Motor neuron (in vitro differentiated cells): ENCODE measurements at regions not wholly inside any gene's neighbourhood (a gene's known extent, or its start where the extent isn't known, plus 50 kb on each side); places are given as distances from the start of the nearest gene placed in this dataset.
A peak's percentile ranks its signal among the peaks of the same experiment; 100 is the strongest.

Experiments
- ATAC-seq, 8 experiments: fragments of 200-7000 bp; cut with Tn5 transposase; replicated peaks in 6 of 8; 2 replicates each; pipeline ENCODE4 v1.8.0; 2021; ENCODE audit warnings: mild to moderate bottlenecking in 8 of 8, moderate library complexity in 8 of 8
- H3K27ac ChIP-seq, 2 donors: fragments of 250-450 bp; sonication (Bioruptor Pico); 2 replicates each; pipeline ENCODE4 v1.9.0; 2021; ENCODE audit warnings: antibody characterized with exemption in 2 of 2, mild to moderate bottlenecking in 2 of 2, moderate library complexity in 1 of 2
- H3K4me1 ChIP-seq, 2 donors: fragments of 250-450 bp; sonication (Bioruptor Pico); replicated peaks in 1 of 2; 2 replicates each; pipeline ENCODE4 v1.6.1; 2021; ENCODE audit warnings: antibody characterized with exemption in 2 of 2, mild to moderate bottlenecking in 2 of 2, moderate library complexity in 1 of 2
- H3K4me3 ChIP-seq, 5 donors: fragments of 250-450 bp; sonication (Bioruptor Pico); 2 replicates each; pipeline ENCODE4 v1.9.0; 2021; ENCODE audit warnings: antibody characterized with exemption in 5 of 5, mild to moderate bottlenecking in 5 of 5, moderate library complexity in 4 of 5
- WGBS, 10 experiments: fragments of 450-650 bp; shearing (Covaris generic); methylation state at CpG; one replicate each; pipeline ENCODE4 v1.0.0; 2022; 5-methylcytosine and 5-hydroxymethylcytosine counted together
- in situ Hi-C, 9 experiments: fragments of 400-800 bp; cut with MboI; loops; one replicate each; pipeline ENCODE4 v1.15.0; 2021; ENCODE audit warnings: low sequenced_read_pairs in 9 of 9, low pct_unique_long_range_greater_than_20kb in 2 of 9; ENCODE audit not compliant: unreplicated experiment in 9 of 9

GRCh38 chr12:17511369-17511768, 578.6 kb downstream of the RERGL start:
- no peak for ATAC-seq
- Histone ChIP-seq H3K27ac (no peak overlapping the region), H3K4me3 (no peak overlapping the region), H3K4me1 (peaks cover 0 to 10% of the 10 kb centered on the region in 2 donors)
- 0 to 100% (median 80%) methylated on average over 1 of the region's 1 CpG; no CpG with 5 or more reads in 3 of the 10 experiments for WGBS, 10 experiments
- in situ Hi-C loops = no loop called here

GRCh38 chr12:17507336-17507735, 582.7 kb downstream of the RERGL start:
- WGBS, 10 experiments = 0 to 83% (median 23%) methylated on average over 2 to 5 of the region's 5 CpGs; no CpG with 5 or more reads in 3 of the 10 experiments
- no peak overlapping the region for H3K4me3 ChIP-seq
- no peak overlapping the region for H3K27ac ChIP-seq
- H3K4me1 ChIP-seq = peaks cover 0 to 16% of the 10 kb centered on the region in 2 donors
- ATAC-seq = no peak
- in situ Hi-C loops = no loop called here

DNA sequence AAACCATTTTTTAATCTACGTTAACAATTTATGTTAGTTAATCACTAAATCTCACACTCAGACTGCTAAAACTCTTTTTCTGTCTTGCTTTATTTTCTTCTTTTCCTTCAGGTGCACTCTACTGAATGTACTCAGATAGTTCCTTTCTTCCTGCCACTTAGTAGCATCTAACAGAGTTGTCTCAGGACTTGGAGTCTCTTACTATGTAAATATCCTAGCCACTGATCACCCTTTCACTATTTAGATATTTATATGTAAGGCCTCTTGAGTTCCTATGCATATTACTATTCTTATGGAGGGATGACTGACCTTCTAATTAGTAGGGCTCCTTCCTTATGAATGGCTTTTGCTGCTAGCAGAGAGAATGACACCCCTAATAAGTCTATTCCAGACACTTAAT, 586.3 kb downstream of the RERGL start:
- Histone ChIP-seq H3K4me1 (peaks cover 0 to 16% of the 10 kb centered on the region in 2 donors), H3K27ac (no peak overlapping the region), H3K4me3 (no peak overlapping the region)
- ATAC-seq = no peak
- in situ Hi-C loops = no loop called here
- 22 to 100% (median 96%) methylated on average over 1 of the region's 1 CpG; no CpG with 5 or more reads in 2 of the 10 experiments for WGBS, 10 experiments

- ATAC-seq = no peak
- H3K4me1 ChIP-seq = no peaks in the 10 kb centered on the region
- H3K27ac ChIP-seq = no peak overlapping the region
- no peak overlapping the region for H3K4me3 ChIP-seq
- WGBS, 10 experiments = 0 to 82% (median 70%) methylated on average over 1 to 3 of the region's 4 CpGs; no CpG with 5 or more reads in 2 of the 10 experiments
- in situ Hi-C loops = no loop called here
These were observed 600.5 kb downstream of the RERGL start for GRCh38 chr12:17489452-17489851.

DNA sequence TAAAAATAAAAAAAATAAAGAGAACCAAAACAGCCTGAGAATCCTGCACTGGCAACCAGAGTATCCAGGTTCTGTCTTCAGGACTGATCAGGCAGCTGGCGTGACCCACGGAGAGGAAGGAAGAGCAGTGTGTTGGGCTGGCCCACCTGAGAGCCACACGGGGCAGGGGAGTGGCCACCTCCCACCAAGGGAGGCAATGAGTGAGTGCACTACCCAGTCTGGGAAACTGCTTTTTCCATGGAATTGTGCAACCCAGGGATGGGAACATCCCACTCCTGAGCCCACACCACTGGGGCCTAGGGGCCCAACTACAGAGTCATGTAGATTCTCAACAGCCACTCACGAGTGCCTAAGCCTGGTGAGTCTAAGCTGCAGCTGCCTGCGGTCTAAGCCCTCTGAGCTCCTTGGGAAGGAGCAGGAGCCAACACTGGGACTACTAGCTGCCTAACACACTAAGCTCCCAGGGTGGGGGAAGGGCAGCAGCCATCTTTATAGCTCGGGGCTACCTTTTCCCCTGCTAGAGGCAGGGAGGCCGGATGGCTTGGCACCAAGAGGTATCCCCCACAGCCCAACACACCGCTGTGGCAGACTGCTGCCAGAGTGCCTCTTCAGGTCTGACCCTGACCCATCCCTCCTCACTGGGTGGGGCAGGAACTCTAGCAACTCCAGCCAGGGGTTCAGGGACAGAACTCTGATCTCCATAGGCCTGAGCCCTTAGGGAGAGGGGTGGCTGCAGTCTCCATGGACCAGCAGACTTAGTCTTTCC, 610.9 kb downstream of the RERGL start:
- in situ Hi-C loops = no loop called here
- 18 to 100% (median 72%) methylated on average over 1 to 2 of the region's 8 CpGs; no CpG with 5 or more reads in 5 of the 10 experiments for WGBS, 10 experiments
- Histone ChIP-seq H3K4me3 (no peak overlapping the region), H3K4me1 (no peaks in the 10 kb centered on the region), H3K27ac (no peak overlapping the region)
- ATAC-seq = no peak

- in situ Hi-C loops = no loop called here
- ATAC-seq = no peak
- Histone ChIP-seq H3K4me3 (no peak overlapping the region), H3K27ac (no peak overlapping the region), H3K4me1 (no peaks in the 10 kb centered on the region)
- WGBS, 10 experiments = 0 to 100% (median 98%) methylated on average over 1 to 11 of the region's 12 CpGs; no CpG with 5 or more reads in 4 of the 10 experiments
These were observed 619.5 kb downstream of the RERGL start for GRCh38 chr12:17470460-17470859.

GRCh38 chr12:17459214-17459613, 630.8 kb downstream of the RERGL start:
- in situ Hi-C loops = no loop called here
- WGBS, 10 experiments = 0 to 100% (median 75%) methylated on average over 1 to 2 of the region's 2 CpGs; no CpG with 5 or more reads in 1 of the 10 experiments
- H3K4me1 ChIP-seq = no peaks in the 10 kb centered on the region
- no peak overlapping the region for H3K27ac ChIP-seq
- no peak for ATAC-seq
- H3K4me3 ChIP-seq = no peak overlapping the region

DNA sequence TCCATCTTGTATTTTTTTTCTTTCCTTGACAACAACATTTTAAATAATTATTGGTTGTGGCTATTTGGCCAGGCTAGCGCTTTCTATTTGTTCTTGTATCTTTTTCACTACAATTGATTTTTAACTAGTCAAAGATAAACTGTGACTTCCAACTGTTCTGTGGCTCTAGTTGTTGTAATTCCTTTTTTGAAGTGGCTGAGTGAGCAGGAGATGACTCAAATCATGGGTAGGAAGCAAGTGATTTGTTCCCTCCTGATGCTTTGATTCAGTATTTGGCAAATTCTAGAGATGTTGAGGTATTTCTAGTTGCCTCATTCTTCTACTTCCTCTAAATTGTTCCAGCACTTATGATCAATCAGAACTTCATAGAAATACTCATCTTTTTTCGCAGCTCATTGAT, 633.5 kb downstream of the RERGL start:
- Histone ChIP-seq H3K4me3 (no peak overlapping the region), H3K27ac (no peak overlapping the region), H3K4me1 (no peaks in the 10 kb centered on the region)
- WGBS, 10 experiments = 0 to 100% (median 93%) methylated on average over 1 to 2 of the region's 2 CpGs
- in situ Hi-C loops = no loop called here
- no peak for ATAC-seq

DNA sequence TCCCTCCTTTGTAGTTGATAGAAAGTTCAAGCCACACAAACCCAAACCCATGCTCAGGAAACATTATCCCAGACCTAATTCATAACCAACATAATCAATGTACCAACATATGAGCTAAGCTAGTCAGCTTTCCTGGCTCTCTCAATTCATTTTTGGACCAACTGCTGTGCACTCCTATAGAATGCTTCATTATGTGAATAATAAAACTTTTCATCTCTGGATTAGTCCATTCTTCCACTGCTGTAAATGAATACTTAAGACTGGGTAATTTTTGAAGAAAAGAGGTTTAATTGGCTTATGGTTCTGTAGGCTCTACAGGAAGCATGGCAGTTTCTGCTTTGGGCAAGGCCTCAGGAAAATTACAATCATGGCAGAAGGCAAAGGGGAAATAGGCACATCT, 651.9 kb downstream of the RERGL start:
- ATAC-seq = no peak
- in situ Hi-C loops = no loop called here
- Histone ChIP-seq H3K27ac (no peak overlapping the region), H3K4me3 (no peak overlapping the region), H3K4me1 (no peaks in the 10 kb centered on the region)

DNA sequence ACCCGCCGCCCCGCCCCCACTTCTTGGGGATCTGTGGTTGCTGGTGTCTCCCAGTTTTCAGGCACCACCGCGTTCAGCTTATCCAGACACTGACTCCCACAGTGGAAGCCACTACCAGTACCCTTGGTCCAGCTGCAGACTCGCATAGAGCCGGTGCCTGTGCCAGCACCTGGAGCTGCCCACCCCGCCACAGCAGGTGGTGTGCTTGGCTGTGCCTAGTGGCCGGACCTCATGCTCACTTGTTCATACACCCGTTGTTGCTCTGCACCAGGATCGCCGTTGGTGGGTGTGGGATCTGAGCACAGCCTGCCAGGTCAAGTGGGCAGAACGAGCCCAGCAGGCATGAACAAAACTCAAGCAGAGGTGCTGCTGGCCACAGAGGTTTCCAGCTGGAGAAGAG, 673.2 kb downstream of the RERGL start:
- H3K4me3 ChIP-seq = no peak overlapping the region
- WGBS, 10 experiments = 84 to 97% (median 89%) methylated on average over 3 to 6 of the region's 13 CpGs; no CpG with 5 or more reads in 6 of the 10 experiments
- in situ Hi-C loops = no loop called here
- no peak for ATAC-seq
- H3K4me1 ChIP-seq = no peaks in the 10 kb centered on the region
- no peak overlapping the region for H3K27ac ChIP-seq

DNA sequence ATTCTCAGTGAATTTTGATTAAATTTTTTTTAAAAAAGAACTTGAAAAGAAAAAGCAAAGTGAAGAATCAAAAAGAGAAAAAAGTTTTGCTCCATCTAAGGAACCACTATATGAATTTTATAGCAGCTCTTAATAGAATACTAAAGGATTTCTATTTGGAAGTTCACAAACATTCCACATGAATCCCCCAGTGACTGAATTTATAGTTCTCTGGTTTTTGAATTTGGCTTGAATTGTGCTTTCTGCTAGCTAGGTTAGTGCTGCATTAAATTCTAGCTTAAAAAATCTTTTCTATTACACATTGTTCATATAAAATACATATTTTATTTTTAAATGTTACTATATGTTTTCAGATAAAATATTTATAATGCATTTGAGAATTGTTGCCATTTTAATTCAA, 675.4 kb downstream of the RERGL start:
- H3K4me1 ChIP-seq = no peaks in the 10 kb centered on the region
- no peak for ATAC-seq
- H3K27ac ChIP-seq = no peak overlapping the region
- H3K4me3 ChIP-seq = no peak overlapping the region
- in situ Hi-C loops = no loop called here

- H3K4me3 ChIP-seq = no peak overlapping the region
- no peak for ATAC-seq
- 32 to 100% (median 72%) methylated on average over 2 to 5 of the region's 5 CpGs; no CpG with 5 or more reads in 4 of the 10 experiments for WGBS, 10 experiments
- no peaks in the 10 kb centered on the region for H3K4me1 ChIP-seq
- H3K27ac ChIP-seq = no peak overlapping the region
- in situ Hi-C loops = no loop called here
These were observed 678.3 kb downstream of the RERGL start for GRCh38 chr12:17411662-17412061.

- H3K4me1 ChIP-seq = no peaks in the 10 kb centered on the region
- WGBS, 10 experiments = 8 to 100% (median 70%) methylated on average over 1 to 4 of the region's 4 CpGs
- in situ Hi-C loops = no loop called here
- H3K4me3 ChIP-seq = no peak overlapping the region
- H3K27ac ChIP-seq = no peak overlapping the region
- ATAC-seq = peak in 3 of 8 experiments; percentile 32 to 61 (median 52)
These were observed 701.3 kb downstream of the RERGL start for GRCh38 chr12:17388679-17389078.

DNA sequence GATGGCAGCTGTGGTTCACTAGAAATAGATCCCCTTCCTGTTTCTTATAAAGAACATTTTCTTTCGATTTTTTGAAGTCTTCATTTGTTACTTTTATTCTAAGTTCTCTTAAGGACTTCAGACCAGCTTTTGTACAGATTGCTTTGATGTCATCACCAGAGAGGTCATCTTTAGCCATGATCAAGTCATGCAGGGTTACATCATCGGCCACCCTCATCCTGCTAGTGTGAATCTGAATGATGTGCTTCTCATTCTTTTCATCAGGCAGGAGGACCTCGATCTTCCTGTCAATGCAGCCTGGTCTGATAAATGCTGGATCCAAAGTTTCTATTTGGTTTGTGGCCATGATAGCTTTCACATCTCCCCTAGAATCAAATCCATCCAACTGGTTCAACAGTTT, 706.7 kb downstream of the RERGL start:
- Histone ChIP-seq H3K4me3 (no peak overlapping the region), H3K27ac (no peak overlapping the region), H3K4me1 (peaks cover 0 to 3% of the 10 kb centered on the region in 2 donors)
- in situ Hi-C loops = no loop called here
- ATAC-seq = peak in 2 of 8 experiments; percentile 57 to 61
- WGBS, 10 experiments = 4 to 100% (median 79%) methylated on average over 1 to 3 of the region's 3 CpGs; no CpG with 5 or more reads in 1 of the 10 experiments
